HEK293 (cell line): ENCODE measurements at regions not wholly inside any gene's neighbourhood (a gene's known extent, or its start where the extent isn't known, plus 50 kb on each side); places are given as distances from the start of the nearest gene placed in this dataset.

Experiments used
- CTCF ChIA-PET: fragments of 350-600 bp; formaldehyde crosslinking; extraction: SDS; loops from one replicate; lab custom pipeline; 2021; ENCODE audit warnings: antibody characterized with exemption; lab: Yijun Ruan, JAX
- POLR2A ChIA-PET: fragments of 300-600 bp; formaldehyde crosslinking; extraction: SDS; loops from one replicate; lab custom pipeline; 2020; ENCODE audit warnings: antibody characterized with exemption, inconsistent platforms; lab: Yijun Ruan, JAX
- H3K27ac ChIP-seq: fragments of 200-500 bp; sonication (Bioruptor generic); 2 replicates; pipeline ENCODE4 v1.5.1; 2014; ENCODE audit warnings: low read depth, low read length, control low read depth, inconsistent platforms; ENCODE audit errors: extremely low read depth
- H3K36me3 ChIP-seq, 2 experiments: fragments of 200-500 bp in 1 of 2; sonication (Bioruptor generic) in 1 of 2; 1 replicate in 1 of 2; 2 replicates in 1 of 2; pipeline ENCODE4 v1.5.1; 2014 to 2017; ENCODE audit warnings: inconsistent platforms in 2 of 2, low read length in 2 of 2; ENCODE audit not compliant: control insufficient read depth in 2 of 2, insufficient read depth in 1 of 2
- H3K4me1 ChIP-seq: fragments of 200-500 bp; sonication (Bioruptor generic); 2 replicates; pipeline ENCODE4 v1.5.1; 2014; ENCODE audit warnings: mild to moderate bottlenecking, low read length, inconsistent platforms; ENCODE audit not compliant: control insufficient read depth, insufficient read depth
- H3K4me3 ChIP-seq: 2 replicates; pipeline ENCODE4 v1.5.1; 2011; ENCODE audit warnings: low read depth, mild to moderate bottlenecking, control low read depth, low read length, moderate library complexity
- H3K9me3 ChIP-seq: fragments of 200-500 bp; sonication (Bioruptor generic); 2 replicates; pipeline ENCODE4 v1.5.1; 2014; ENCODE audit warnings: low read depth, low read length, inconsistent platforms; ENCODE audit not compliant: control insufficient read depth, insufficient read depth
- CTCF ChIP-seq: fragments of 450-650 bp; formaldehyde crosslinking; IDR thresholded peaks from 2 replicates; pipeline ENCODE4 v1.5.1; 2016; ENCODE audit warnings: missing biosample characterization, missing genetic modification characterization
- KLF16 ChIP-seq: fragments of 450-650 bp; formaldehyde crosslinking; IDR thresholded peaks from 2 replicates; pipeline ENCODE4 v1.5.1; 2017; ENCODE audit warnings: missing biosample characterization, missing genetic modification characterization
- MZF1 ChIP-seq: fragments of 450-650 bp; formaldehyde crosslinking; IDR thresholded peaks from 2 replicates; pipeline ENCODE4 v1.5.1; 2017; ENCODE audit warnings: missing biosample characterization, missing genetic modification characterization, borderline replicate concordance
- ZBTB44 ChIP-seq: fragments of 450-650 bp; IDR thresholded peaks from 2 replicates; pipeline ENCODE4 v1.5.1; 2018; ENCODE audit warnings: missing biosample characterization, mild to moderate bottlenecking, missing genetic modification characterization
- ZNF223 ChIP-seq: fragments of 450-650 bp; formaldehyde crosslinking; IDR thresholded peaks from 2 replicates; pipeline ENCODE4 v1.5.1; 2016; ENCODE audit warnings: missing biosample characterization, missing genetic modification characterization
- ZNF350 ChIP-seq: fragments of 450-650 bp; formaldehyde crosslinking; IDR thresholded peaks from 2 replicates; pipeline ENCODE4 v1.5.0; 2017; ENCODE audit warnings: missing biosample characterization, mild to moderate bottlenecking, missing genetic modification characterization
- ZNF48 ChIP-seq: fragments of 450-650 bp; formaldehyde crosslinking; IDR thresholded peaks from 2 replicates; pipeline ENCODE4 v1.5.1; 2016; ENCODE audit warnings: missing biosample characterization, missing genetic modification characterization
- ZNF513 ChIP-seq: fragments of 450-650 bp; IDR thresholded peaks from 2 replicates; pipeline ENCODE4 v1.5.1; 2018; ENCODE audit warnings: missing biosample characterization, missing genetic modification characterization
- ZNF585B ChIP-seq: fragments of 450-650 bp; formaldehyde crosslinking; IDR thresholded peaks from 2 replicates; pipeline ENCODE4 v1.5.1; 2016; ENCODE audit warnings: missing biosample characterization, missing genetic modification characterization
- ZNF621 ChIP-seq: fragments of 450-650 bp; formaldehyde crosslinking; IDR thresholded peaks from 2 replicates; pipeline ENCODE4 v1.5.1; 2017; ENCODE audit warnings: missing biosample characterization, missing genetic modification characterization
- ZNF654 ChIP-seq: fragments of 450-650 bp; formaldehyde crosslinking; IDR thresholded peaks from 2 replicates; pipeline ENCODE4 v1.5.1; 2016; ENCODE audit warnings: low read depth, missing biosample characterization, missing genetic modification characterization
- ZNF664 ChIP-seq: fragments of 450-650 bp; formaldehyde crosslinking; IDR thresholded peaks from 2 replicates; pipeline ENCODE4 v1.5.1; 2016; ENCODE audit warnings: missing biosample characterization, missing genetic modification characterization
- ZNF707 ChIP-seq: fragments of 450-650 bp; formaldehyde crosslinking; IDR thresholded peaks from 2 replicates; pipeline ENCODE4 v1.5.1; 2016; ENCODE audit warnings: missing biosample characterization, missing genetic modification characterization
- ZSCAN30 ChIP-seq: fragments of 450-650 bp; IDR thresholded peaks from 2 replicates; pipeline ENCODE4 v1.5.1; 2018; ENCODE audit warnings: missing biosample characterization, mild to moderate bottlenecking, missing genetic modification characterization, moderate library complexity
- TF ChIP-seq, protein P1 (sequence below): fragments of 450-650 bp; formaldehyde crosslinking; IDR thresholded peaks from 2 replicates; pipeline ENCODE4 v1.5.1; 2016; ENCODE audit warnings: missing biosample characterization, missing genetic modification characterization
- TF ChIP-seq, protein P2 (sequence below): fragments of 450-650 bp; formaldehyde crosslinking; IDR thresholded peaks from 2 replicates; pipeline ENCODE4 v1.5.1; 2016; ENCODE audit warnings: missing biosample characterization, missing genetic modification characterization

DNA sequence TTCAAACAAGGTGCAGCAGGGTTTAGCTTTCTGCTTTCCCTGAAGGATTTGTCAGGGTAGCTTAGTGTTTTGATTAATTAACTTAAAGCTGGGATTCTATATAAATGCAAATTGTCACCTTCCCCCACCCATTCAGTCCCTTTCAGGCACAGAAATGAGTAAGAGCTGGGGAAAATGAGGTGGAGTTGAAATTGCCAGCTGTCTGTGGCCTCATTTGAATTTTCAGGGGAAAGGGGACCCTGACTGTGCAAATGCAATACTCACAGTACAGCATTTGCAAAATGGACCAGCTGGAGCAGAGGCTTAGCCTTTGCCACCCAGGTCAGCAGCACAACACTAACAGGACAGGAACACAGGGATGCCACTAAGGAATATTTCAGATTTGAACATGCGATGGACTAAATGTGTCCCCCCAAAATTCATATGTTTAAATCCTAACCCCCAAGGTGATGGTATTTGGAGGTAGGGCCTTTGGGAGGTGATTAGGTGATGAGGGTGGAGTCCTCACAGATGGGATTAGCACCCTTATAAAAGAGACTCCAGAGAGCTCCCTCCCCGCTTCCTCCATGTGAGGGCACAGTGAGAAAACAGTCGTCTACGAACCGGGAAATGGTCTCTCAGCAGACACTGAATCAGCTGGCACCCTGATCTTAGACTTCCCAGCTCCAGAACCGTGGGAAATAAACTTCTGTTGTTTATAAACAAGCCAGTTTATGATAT lies 59.5 kb upstream of the CYSLTR2 start:
- CTCF ChIA-PET, result interaction anchor here (0.6 to 6.1 kb wide), 7 partner anchors 12 to 687 kb away, joined by 3 to 80 read pairs (median 4); no protein-coding TSS in a partner anchor

DNA sequence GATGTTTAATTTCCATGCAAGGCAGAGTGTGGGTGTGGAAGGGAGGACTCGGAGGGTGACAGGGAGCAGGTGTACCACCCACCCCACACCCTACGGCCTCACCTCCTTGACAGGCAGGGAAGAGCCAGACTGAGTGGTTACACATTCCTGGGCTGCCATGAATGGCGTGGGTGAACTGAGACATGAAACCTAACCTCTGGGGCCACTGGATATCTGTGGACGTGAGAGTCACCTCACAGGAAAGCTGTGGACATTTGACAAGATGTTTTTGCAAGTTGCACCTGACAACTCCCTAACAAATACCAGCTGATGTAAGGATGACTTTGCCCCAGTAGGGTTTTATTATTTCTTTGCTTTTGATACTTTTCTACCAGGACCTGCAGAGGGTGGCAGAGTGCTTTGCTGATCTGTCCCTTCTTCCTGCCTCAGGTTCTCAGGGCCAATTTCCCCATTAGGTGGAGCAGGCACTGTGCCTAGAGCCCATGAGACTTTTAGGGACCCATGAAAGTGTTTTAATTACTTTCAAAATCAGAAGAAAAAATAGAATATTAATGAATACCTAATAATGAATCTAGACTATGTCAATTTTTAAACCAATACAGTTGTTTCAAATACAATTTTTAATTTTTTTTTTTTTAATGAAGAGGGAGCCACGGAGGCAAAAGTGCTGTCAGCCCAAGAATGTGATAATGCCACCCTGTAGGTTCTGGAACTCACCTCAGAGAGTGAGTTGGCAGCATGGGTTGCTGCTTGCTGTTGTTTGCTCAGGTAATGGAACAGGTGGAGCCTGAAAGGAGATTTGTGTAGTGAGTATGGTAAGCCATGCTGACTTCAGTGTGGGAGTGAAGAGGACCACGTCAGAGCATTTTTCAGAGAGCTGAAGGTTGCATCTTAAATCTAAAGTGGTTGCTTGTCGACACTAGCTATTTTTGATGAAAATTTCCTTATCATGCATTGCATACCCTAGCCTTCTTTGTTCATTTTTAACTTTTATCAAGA lies 58.0 kb upstream of the CYSLTR2 start:
- H3K27ac ChIP-seq, result no peak overlapping the region
- no peak overlapping the region for H3K4me3 ChIP-seq
- H3K9me3 ChIP-seq, result no peaks in the 10 kb centered on the region
- CTCF ChIA-PET, result interaction anchor here (0.7 to 6.1 kb wide), 7 partner anchors 12 to 623 kb away, joined by 3 to 80 read pairs (median 4); no protein-coding TSS in a partner anchor
- H3K4me1 ChIP-seq, result no peaks in the 10 kb centered on the region
- POLR2A ChIA-PET, result no interaction called here
- H3K36me3 ChIP-seq, result no peaks in the 10 kb centered on the region
- TF ChIP-seq ZNF48 (tag by site-specific recombination), result no peak
- peak; percentile 64 for TF ChIP-seq ZNF654
- TF ChIP-seq, protein P1, sequence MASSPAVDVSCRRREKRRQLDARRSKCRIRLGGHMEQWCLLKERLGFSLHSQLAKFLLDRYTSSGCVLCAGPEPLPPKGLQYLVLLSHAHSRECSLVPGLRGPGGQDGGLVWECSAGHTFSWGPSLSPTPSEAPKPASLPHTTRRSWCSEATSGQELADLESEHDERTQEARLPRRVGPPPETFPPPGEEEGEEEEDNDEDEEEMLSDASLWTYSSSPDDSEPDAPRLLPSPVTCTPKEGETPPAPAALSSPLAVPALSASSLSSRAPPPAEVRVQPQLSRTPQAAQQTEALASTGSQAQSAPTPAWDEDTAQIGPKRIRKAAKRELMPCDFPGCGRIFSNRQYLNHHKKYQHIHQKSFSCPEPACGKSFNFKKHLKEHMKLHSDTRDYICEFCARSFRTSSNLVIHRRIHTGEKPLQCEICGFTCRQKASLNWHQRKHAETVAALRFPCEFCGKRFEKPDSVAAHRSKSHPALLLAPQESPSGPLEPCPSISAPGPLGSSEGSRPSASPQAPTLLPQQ (tag by site-specific recombination), result no peak
- peak; percentile 72 for TF ChIP-seq CTCF (tag by site-specific recombination)
- no peak for TF ChIP-seq ZNF621
- TF ChIP-seq ZNF585B (tag by site-specific recombination), result no peak
- no peak for TF ChIP-seq ZNF223
- TF ChIP-seq MZF1, result no peak
- no peak for TF ChIP-seq ZNF664
- no peak for TF ChIP-seq KLF16 (tag by site-specific recombination)

More for the DNA sequence above, 59.5 kb upstream of the CYSLTR2 start:
- POLR2A ChIA-PET, result no interaction called here
- TF ChIP-seq ZNF707 (tag by site-specific recombination) (no peak), ZNF350 (tag by site-specific recombination) (no peak), ZNF513 (no peak), CTCF (tag by site-specific recombination) (no peak), ZSCAN30 (tag by site-specific recombination) (no peak), ZBTB44 (no peak)
- TF ChIP-seq, protein P2, sequence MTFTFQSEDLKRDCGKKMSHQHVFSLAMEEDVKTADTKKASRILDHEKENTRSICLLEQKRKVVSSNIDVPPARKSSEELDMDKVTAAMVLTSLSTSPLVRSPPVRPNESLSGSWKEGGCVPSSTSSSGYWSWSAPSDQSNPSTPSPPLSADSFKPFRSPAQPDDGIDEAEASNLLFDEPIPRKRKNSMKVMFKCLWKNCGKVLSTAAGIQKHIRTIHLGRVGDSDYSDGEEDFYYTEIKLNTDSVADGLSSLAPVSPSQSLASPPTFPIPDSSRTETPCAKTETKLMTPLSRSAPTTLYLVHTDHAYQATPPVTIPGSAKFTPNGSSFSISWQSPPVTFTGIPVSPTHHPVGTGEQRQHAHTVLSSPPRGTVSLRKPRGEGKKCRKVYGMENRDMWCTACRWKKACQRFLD (tag by site-specific recombination), result no peak
- Histone ChIP-seq H3K4me1 (no peaks in the 10 kb centered on the region), H3K4me3 (no peak overlapping the region), H3K9me3 (no peaks in the 10 kb centered on the region), H3K27ac (no peak overlapping the region), H3K36me3 (no peaks in the 10 kb centered on the region)
